ENCODE measurements at regions not wholly inside any gene's neighbourhood (a gene's known extent, or its start where the extent isn't known, plus 50 kb on each side); places are given as distances from the start of the nearest gene placed in this dataset.

DNA sequence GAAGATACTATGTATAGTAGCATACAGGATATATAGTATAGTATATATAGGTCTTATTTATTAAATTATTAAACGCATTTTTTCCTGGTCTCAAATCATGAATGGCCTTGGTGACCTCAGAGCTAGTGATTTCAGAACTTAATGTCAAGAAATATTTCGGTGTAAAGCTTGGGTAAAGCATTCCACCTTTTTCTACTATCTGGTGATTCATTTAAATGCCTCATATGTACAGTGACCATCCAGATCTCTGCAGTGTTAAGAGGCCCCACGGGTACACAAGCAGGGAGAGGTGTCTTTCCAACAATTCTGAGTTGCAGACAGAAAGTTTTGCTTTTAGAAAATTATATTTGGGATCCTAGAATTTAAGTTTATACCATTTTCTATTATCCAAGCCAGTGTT is 626.5 kb downstream of the PTPRC start:
- no peaks in the 10 kb centered on the region for H3K36me3 ChIP-seq (ENCODE audit: control insufficient read depth, insufficient read depth, low read length)
- no peaks in the 10 kb centered on the region for H3K27me3 ChIP-seq (replicated peaks; ENCODE audit: control insufficient read depth, insufficient read depth, low read length)
- TF ChIP-seq, protein P1, sequence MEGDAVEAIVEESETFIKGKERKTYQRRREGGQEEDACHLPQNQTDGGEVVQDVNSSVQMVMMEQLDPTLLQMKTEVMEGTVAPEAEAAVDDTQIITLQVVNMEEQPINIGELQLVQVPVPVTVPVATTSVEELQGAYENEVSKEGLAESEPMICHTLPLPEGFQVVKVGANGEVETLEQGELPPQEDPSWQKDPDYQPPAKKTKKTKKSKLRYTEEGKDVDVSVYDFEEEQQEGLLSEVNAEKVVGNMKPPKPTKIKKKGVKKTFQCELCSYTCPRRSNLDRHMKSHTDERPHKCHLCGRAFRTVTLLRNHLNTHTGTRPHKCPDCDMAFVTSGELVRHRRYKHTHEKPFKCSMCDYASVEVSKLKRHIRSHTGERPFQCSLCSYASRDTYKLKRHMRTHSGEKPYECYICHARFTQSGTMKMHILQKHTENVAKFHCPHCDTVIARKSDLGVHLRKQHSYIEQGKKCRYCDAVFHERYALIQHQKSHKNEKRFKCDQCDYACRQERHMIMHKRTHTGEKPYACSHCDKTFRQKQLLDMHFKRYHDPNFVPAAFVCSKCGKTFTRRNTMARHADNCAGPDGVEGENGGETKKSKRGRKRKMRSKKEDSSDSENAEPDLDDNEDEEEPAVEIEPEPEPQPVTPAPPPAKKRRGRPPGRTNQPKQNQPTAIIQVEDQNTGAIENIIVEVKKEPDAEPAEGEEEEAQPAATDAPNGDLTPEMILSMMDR (IDR thresholded peaks at IDR 0.05; ENCODE audit: insufficient read depth, low read length, poor library complexity, severe bottlenecking): no peak
- DNase-seq (ENCODE audit: extremely low read depth, insufficient read length): no peak
- H3K4me3 ChIP-seq (replicated peaks; ENCODE audit: low read depth, low read length): no peak overlapping the region

DNA sequence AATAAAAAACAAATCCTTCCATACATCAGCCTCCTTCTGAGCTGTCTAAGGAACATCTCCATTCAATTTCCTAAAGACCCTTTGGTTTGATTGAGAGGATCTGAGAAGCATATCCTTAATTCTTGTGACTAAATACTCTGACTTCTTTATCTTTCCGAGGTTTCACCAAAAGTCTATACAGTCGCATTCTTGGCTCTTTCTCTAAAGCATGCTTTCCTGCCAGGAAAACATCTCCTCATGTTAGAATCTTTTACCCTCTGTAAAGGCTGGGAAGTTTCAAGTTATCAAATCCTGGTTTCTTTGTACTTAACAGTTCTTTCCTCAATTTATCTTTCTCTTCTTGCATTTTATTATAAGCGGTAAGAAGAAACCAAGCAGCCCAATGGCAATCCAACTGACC is 630.4 kb downstream of the PTPRC start:
- no peaks in the 10 kb centered on the region for H3K36me3 ChIP-seq (ENCODE audit: control insufficient read depth, insufficient read depth, low read length)
- TF ChIP-seq, protein P1 (IDR thresholded peaks at IDR 0.05; ENCODE audit: insufficient read depth, low read length, poor library complexity, severe bottlenecking): no peak
- no peak for DNase-seq (ENCODE audit: extremely low read depth, insufficient read length)
- H3K27me3 ChIP-seq (replicated peaks; ENCODE audit: control insufficient read depth, insufficient read depth, low read length): no peaks in the 10 kb centered on the region
- H3K4me3 ChIP-seq (replicated peaks; ENCODE audit: low read depth, low read length): no peak overlapping the region

DNA sequence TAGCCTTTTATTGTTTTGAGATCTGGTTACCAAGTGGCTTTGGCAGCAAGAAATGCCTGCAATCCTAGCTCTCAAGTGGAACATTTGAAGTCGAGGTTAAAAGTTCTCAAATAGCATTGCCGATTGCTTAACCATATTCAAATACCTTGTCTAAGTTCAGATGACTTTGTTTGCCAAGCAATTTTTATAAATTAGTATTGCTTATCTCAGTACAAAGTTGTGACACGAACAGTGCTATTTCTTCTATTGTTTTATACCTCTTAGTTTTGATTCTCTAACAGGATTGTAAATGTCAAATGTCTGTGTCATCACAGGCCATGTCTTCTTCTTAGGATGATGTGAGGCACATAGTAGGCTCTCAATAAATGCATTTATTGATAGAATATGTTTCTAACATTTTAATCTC is 633.3 kb downstream of the PTPRC start:
- Histone ChIP-seq H3K27me3 (replicated peaks; ENCODE audit: control insufficient read depth, insufficient read depth, low read length) (no peaks in the 10 kb centered on the region), H3K4me3 (replicated peaks; ENCODE audit: low read depth, low read length) (no peak overlapping the region), H3K36me3 (ENCODE audit: control insufficient read depth, insufficient read depth, low read length) (no peaks in the 10 kb centered on the region)
- no peak for DNase-seq (ENCODE audit: extremely low read depth, insufficient read length)
- TF ChIP-seq, protein P1 (IDR thresholded peaks at IDR 0.05; ENCODE audit: insufficient read depth, low read length, poor library complexity, severe bottlenecking): no peak

DNA sequence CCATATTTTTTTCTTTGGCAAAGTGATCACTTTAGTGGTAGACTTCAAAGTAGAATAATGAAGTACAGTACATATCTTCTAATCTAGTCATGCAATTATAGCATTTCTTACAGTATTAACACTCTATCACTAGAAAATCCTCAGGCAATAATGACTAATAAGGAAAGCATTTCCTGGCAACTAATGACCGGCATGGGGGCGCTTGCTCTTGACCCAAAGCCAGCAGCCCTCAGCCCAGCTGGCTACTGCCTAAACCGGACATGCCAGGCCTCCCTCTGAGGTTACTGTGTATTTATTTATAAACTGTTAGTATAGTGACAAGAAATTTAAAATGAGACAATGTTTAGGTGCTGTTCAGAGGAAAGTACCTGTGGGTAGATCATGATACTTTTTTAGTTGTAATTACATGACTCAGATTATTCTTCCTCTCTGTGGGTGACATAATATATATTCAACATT is 633.8 kb downstream of the PTPRC start:
- Histone ChIP-seq H3K4me3 (replicated peaks; ENCODE audit: low read depth, low read length) (no peak overlapping the region), H3K27me3 (replicated peaks; ENCODE audit: control insufficient read depth, insufficient read depth, low read length) (no peaks in the 10 kb centered on the region), H3K36me3 (ENCODE audit: control insufficient read depth, insufficient read depth, low read length) (no peaks in the 10 kb centered on the region)
- TF ChIP-seq, protein P1 (IDR thresholded peaks at IDR 0.05; ENCODE audit: insufficient read depth, low read length, poor library complexity, severe bottlenecking): no peak
- peak; percentile 61 for DNase-seq (ENCODE audit: extremely low read depth, insufficient read length)

DNA sequence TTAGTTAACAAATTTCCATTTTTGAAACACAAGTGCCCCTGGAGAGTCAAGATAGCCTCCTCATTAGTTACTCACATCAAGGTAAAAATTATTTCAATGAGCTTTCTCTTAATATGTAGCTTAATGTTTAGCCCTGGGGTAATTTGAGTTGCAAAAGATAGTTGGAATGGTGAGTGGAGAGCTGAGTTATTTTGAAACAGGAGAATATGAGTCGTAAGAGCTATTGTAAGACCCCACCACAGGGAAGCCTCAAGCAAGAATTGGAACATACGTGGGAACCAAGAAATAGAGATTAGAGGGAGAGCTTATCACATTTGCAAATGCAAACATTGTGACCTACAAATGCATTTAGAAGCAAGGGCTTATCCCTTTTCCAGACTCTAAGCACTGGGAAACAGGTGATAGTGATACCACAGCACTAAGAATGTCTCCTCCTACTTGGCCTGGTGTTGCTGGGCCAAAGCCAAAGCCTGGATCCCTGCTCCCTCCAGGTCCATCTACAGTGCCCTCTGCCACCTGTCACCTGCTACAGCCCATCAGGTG is 635.1 kb downstream of the PTPRC start:
- TF ChIP-seq, protein P1 (IDR thresholded peaks at IDR 0.05; ENCODE audit: insufficient read depth, low read length, poor library complexity, severe bottlenecking): no peak
- DNase-seq (ENCODE audit: extremely low read depth, insufficient read length): peak; percentile 19

DNA sequence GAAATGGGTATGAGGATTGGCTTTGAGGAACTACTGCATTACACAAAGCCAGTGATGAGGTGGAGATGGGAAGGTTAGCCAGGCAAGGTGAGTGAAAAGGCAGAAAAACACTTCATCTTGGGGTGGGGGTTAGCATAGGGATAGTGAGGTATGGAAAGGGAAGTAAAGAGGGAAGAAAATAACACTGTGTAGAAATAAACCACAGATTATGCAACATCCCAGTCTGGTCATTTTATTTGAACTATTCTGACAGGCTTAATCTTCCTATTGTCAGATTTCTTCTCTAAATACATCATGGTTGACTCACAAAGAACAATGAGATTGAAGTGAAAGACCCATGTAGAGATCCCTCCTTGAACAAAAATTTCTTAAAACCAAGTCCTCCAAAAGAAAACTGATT is 640.2 kb downstream of the PTPRC start:
- TF ChIP-seq, protein P1 (IDR thresholded peaks at IDR 0.05; ENCODE audit: insufficient read depth, low read length, poor library complexity, severe bottlenecking): no peak
- DNase-seq (ENCODE audit: extremely low read depth, insufficient read length): no peak
- Histone ChIP-seq H3K27me3 (replicated peaks; ENCODE audit: control insufficient read depth, insufficient read depth, low read length) (no peaks in the 10 kb centered on the region), H3K36me3 (ENCODE audit: control insufficient read depth, insufficient read depth, low read length) (no peaks in the 10 kb centered on the region), H3K4me3 (replicated peaks; ENCODE audit: low read depth, low read length) (no peak overlapping the region)

More for the DNA sequence above, 635.1 kb downstream of the PTPRC start:
- Histone ChIP-seq H3K27me3 (replicated peaks; ENCODE audit: control insufficient read depth, insufficient read depth, low read length) (no peaks in the 10 kb centered on the region), H3K4me3 (replicated peaks; ENCODE audit: low read depth, low read length) (no peak overlapping the region), H3K36me3 (ENCODE audit: control insufficient read depth, insufficient read depth, low read length) (no peaks in the 10 kb centered on the region)

Data from GM06990 (cell line).